Lower lobe of right lung (tissue), 2 donors: ENCODE measurements at regions not wholly inside any gene's neighbourhood (a gene's known extent, or its start where the extent isn't known, plus 50 kb on each side); places are given as distances from the start of the nearest gene placed in this dataset.

Source experiments
- ATAC-seq, 2 donors: fragments of 200-7000 bp; cut with Tn5 transposase; one replicate each; pipeline ENCODE4 v1.9.1; 2020 to 2022; ENCODE audit warnings: mild to moderate bottlenecking in 2 of 2, moderate library complexity in 2 of 2
- DNase-seq: peaks from one replicate; pipeline ENCODE4 v3.0.0-alpha.2; 2020
- H3K27ac ChIP-seq: fragments of 200-600 bp; one replicate; pipeline ENCODE4 v1.8.0; 2022
- H3K27me3 ChIP-seq: fragments of 200-600 bp; one replicate; pipeline ENCODE4 v1.8.0; 2022; ENCODE audit warnings: low read depth
- H3K36me3 ChIP-seq: fragments of 200-600 bp; one replicate; pipeline ENCODE4 v1.8.0; 2022; ENCODE audit warnings: mild to moderate bottlenecking
- H3K4me1 ChIP-seq: fragments of 200-600 bp; one replicate; pipeline ENCODE4 v1.8.0; 2022
- H3K4me3 ChIP-seq: fragments of 200-600 bp; one replicate; pipeline ENCODE4 v1.8.0; 2022; ENCODE audit warnings: mild to moderate bottlenecking
- H3K9me3 ChIP-seq: fragments of 200-600 bp; one replicate; pipeline ENCODE4 v1.8.0; 2022
- intact Hi-C: fragments of 100-400 bp; cut with DNase I; formaldehyde crosslinking; loops from one replicate; pipeline ENCODE4 v1.11.0; 2022
- TF ChIP-seq, protein P1 (sequence below): fragments of 200-600 bp; IDR thresholded peaks from one replicate; pipeline ENCODE4 v1.8.0; 2022; ENCODE audit warnings: antibody characterized with exemption, mild to moderate bottlenecking
- donor health status: DM: no; HTN: yes; CAD: no; lungs with severe emphysema.

DNA sequence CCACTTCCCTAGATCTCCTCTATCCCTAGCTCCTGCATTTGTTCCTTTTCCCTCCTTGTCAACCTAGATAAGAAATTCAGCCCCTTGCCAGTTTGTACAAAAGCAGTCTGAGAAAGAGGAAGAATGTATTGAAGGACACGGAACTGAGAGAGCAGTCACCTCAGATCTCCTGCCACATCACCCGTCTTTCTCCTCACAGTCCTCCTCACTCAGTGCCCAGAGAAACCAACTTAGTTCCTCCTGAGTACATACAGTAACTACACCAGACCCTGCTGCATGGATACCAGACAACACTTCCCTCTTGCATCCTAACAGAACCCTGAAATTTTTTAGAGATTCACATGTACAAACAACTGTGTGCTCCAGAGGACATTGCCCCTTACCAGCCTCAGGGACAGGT, 563.6 kb upstream of the ADAMTS9 start:
- H3K27me3 ChIP-seq: no peaks in the 10 kb centered on the region
- ATAC-seq (no peak), DNase-seq (no peak)
- no peaks in the 10 kb centered on the region for H3K4me1 ChIP-seq
- H3K9me3 ChIP-seq: no peaks in the 10 kb centered on the region
- intact Hi-C loops: no loop called here
- TF ChIP-seq, protein P1, sequence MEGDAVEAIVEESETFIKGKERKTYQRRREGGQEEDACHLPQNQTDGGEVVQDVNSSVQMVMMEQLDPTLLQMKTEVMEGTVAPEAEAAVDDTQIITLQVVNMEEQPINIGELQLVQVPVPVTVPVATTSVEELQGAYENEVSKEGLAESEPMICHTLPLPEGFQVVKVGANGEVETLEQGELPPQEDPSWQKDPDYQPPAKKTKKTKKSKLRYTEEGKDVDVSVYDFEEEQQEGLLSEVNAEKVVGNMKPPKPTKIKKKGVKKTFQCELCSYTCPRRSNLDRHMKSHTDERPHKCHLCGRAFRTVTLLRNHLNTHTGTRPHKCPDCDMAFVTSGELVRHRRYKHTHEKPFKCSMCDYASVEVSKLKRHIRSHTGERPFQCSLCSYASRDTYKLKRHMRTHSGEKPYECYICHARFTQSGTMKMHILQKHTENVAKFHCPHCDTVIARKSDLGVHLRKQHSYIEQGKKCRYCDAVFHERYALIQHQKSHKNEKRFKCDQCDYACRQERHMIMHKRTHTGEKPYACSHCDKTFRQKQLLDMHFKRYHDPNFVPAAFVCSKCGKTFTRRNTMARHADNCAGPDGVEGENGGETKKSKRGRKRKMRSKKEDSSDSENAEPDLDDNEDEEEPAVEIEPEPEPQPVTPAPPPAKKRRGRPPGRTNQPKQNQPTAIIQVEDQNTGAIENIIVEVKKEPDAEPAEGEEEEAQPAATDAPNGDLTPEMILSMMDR: no peak
- no peak overlapping the region for H3K27ac ChIP-seq
- no peak overlapping the region for H3K4me3 ChIP-seq
- no peaks in the 10 kb centered on the region for H3K36me3 ChIP-seq

DNA sequence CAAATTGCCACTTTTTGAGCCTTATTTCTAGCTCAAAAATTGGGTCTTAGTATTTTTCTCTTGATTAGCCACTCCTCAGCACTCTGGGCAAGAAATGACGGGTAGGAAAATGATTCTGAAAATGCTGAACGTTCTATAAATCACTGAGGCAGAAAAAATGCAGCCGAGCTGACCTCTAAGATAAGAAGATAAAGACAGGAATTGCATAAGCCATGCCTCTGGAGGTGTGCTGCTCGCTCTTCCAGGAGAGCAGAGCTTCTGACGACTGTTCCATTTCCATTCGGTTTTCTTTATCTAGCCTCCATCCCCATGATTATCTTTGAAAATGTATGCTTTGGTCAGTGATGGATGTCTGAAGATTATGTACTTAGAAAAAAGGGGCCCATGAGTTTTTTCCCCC, 558.8 kb upstream of the ADAMTS9 start:
- H3K27ac ChIP-seq: no peak overlapping the region
- no peaks in the 10 kb centered on the region for H3K9me3 ChIP-seq
- H3K4me1 ChIP-seq: peaks cover 5% of the 10 kb centered on the region
- intact Hi-C loops: no loop called here
- no peak overlapping the region for H3K4me3 ChIP-seq
- no peaks in the 10 kb centered on the region for H3K27me3 ChIP-seq
- TF ChIP-seq, protein P1: no peak
- DNase-seq (no peak), ATAC-seq (no peak)
- H3K36me3 ChIP-seq: no peaks in the 10 kb centered on the region

DNA sequence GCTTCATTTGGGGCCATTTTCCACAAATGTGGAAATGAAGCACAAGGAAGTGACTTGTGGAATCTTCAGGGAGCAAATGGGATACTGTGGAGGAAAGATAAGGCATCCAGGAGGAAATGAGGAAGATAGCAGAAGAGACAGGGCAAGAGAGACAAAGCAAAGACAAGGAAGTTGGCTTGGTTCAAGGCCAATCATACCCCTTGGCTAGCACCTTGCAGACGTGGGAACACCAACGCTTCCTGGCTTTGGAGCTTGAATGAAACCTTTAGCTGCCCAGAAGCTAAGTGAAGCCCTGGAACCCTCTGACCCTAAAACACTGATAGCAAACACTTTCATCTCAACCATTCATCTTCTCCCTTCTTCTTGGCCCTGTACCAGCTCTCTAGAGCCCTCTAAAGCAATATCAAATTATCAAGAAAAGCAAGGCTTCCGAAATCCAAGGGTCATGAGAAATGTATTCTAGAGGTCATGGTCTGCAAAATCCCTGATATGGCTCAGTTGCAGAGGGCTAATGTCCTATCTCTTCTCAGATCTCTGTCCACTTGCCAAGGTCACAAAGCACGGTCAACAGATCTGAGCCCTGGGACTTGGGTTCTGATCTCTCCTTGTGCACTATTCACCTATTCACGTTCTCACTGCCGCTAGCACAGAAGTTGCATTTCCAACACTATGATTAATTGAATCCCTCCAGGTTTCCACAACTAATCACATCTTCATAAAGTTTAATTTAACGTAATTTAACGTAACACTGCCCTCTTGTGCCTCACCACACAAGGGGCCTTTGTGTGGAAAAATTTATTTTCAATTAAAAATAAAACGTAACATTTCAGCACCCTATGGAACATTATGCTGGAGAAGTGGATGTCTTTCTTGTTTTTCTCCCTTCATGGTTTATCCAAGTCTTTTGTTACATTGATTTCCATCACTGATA, 557.6 kb upstream of the ADAMTS9 start:
- DNase-seq: no peak
- no peaks in the 10 kb centered on the region for H3K36me3 ChIP-seq
- H3K27ac ChIP-seq: no peak overlapping the region
- no peak overlapping the region for H3K4me3 ChIP-seq
- no peaks in the 10 kb centered on the region for H3K9me3 ChIP-seq
- no peak for ATAC-seq
- no peaks in the 10 kb centered on the region for H3K27me3 ChIP-seq
- TF ChIP-seq, protein P1: peak; percentile 39
- intact Hi-C loops: no loop called here
- peaks cover 5% of the 10 kb centered on the region for H3K4me1 ChIP-seq

DNA sequence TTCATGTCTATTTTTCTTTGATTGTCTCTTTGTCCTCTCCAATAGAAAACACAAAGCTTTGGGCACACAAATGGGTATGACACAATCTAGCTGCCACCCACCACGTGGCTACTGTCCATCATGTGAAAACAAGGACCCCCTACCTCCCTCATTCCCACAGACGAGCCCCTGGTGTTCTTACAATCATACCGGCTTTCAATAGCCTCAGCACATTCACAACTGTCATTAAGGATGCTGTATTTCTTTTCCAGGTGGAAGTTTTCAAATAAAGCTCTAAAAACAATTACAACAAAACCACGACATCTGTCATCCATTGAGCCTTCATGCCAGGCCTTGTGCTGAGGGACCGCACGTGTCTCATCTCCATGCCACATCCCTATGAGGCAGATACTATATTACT, 552.6 kb upstream of the ADAMTS9 start:
- Histone ChIP-seq H3K4me1 (no peaks in the 10 kb centered on the region), H3K36me3 (no peaks in the 10 kb centered on the region), H3K27me3 (no peaks in the 10 kb centered on the region), H3K4me3 (no peak overlapping the region), H3K27ac (no peak overlapping the region), H3K9me3 (no peaks in the 10 kb centered on the region)
- ATAC-seq (no peak), DNase-seq (no peak)
- TF ChIP-seq, protein P1: no peak
- intact Hi-C loops: no loop called here

DNA sequence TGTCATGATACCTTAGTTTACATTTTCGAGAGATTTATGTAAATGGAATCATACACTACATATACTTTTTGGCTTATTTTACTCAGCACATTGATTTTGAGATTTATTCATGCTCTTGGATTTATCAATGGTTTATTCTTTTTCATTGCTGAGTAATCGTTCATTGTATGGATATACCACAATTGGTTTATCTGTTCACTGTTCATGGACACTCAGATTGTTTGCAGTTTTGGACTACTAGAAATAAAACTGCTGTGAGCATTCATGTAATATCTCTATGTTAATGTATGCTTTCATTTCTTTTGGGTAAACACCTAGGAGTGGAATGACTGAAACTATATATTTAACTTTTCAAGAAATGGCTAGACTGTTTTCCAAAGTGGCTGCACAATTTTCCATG, 550.9 kb upstream of the ADAMTS9 start:
- Histone ChIP-seq H3K9me3 (no peaks in the 10 kb centered on the region), H3K4me3 (no peak overlapping the region), H3K27ac (no peak overlapping the region), H3K4me1 (no peaks in the 10 kb centered on the region), H3K27me3 (no peaks in the 10 kb centered on the region), H3K36me3 (no peaks in the 10 kb centered on the region)
- ATAC-seq: no peak
- intact Hi-C loops: no loop called here
- TF ChIP-seq, protein P1: no peak
- DNase-seq: no peak
